Thoracic aorta (tissue), 2 donors: ENCODE measurements at regions not wholly inside any gene's neighbourhood (a gene's known extent, or its start where the extent isn't known, plus 50 kb on each side); places are given as distances from the start of the nearest gene placed in this dataset.

ENCODE experiments used
- ATAC-seq: fragments of 150-250 bp; one replicate; pipeline ENCODE4 v1.8.0; 2017; ENCODE audit warnings: low read depth; ENCODE audit not compliant: insufficient number of reproducible peaks, low FRiP score
- DNase-seq: peaks from one replicate; pipeline ENCODE4 v3.0.0-alpha.2; 2020; ENCODE audit warnings: low spot score
- H3K27ac ChIP-seq, 2 donors: fragments of 200-600 bp; sonication (generic); 1 replicate in 1 of 2; 2 replicates in 1 of 2; pipeline ENCODE4 v1.5.1; 2016; ENCODE audit warnings: mild to moderate bottlenecking in 2 of 2, moderate library complexity in 2 of 2
- H3K27me3 ChIP-seq: fragments of 200-600 bp; sonication (generic); replicated peaks from 2 replicates; pipeline ENCODE4 v1.6.0; 2016; ENCODE audit warnings: mild to moderate bottlenecking; ENCODE audit not compliant: insufficient read depth
- H3K36me3 ChIP-seq: fragments of 200-600 bp; sonication (generic); one replicate; pipeline ENCODE4 v1.5.1; 2016
- H3K4me1 ChIP-seq, 2 donors: fragments of 200-600 bp; sonication (generic); 1 replicate in 1 of 2; 2 replicates in 1 of 2; pipeline versions ENCODE4 v1.5.1 to v1.6.0; 2016; ENCODE audit warnings: low read depth in 2 of 2, mild to moderate bottlenecking in 1 of 2; ENCODE audit not compliant: control insufficient read depth in 1 of 2
- H3K4me3 ChIP-seq: fragments of 200-600 bp; sonication (generic); 2 replicates; pipeline ENCODE4 v1.5.1; 2016; ENCODE audit warnings: mild to moderate bottlenecking
- H3K9me3 ChIP-seq: fragments of 200-600 bp; sonication (generic); 2 replicates; pipeline ENCODE4 v1.5.1; 2016
- TF ChIP-seq, protein P1 (sequence below): fragments of 200-600 bp; sonication (generic); IDR thresholded peaks from one replicate; pipeline ENCODE4 v1.5.1; 2019; ENCODE audit warnings: antibody characterized with exemption

DNA sequence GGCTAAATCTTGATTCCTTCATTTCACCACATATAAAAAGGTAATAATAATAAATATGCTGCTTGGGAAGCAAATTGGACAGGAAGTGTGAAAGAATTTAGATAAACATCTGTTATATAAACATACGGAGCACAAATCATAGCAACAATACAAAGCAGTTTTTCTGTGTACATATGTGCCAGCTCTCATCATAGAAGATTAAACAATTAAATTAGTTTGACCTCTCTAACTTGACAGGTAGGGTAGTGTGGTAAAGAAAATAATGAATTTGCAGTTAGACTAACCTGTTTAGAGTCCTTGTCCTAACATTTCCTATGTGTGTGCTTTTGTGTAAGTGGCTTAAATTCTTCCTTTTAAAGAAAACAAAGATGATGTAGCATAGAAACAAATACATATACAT lies 995.7 kb upstream of the TENM4 start:
- Histone ChIP-seq H3K4me1 (no peaks in the 10 kb centered on the region), H3K27me3 (no peaks in the 10 kb centered on the region), H3K9me3 (no peaks in the 10 kb centered on the region), H3K27ac (no peak overlapping the region), H3K4me3 (no peak overlapping the region), H3K36me3 (no peaks in the 10 kb centered on the region)
- DNase-seq, result no peak
- TF ChIP-seq, protein P1, sequence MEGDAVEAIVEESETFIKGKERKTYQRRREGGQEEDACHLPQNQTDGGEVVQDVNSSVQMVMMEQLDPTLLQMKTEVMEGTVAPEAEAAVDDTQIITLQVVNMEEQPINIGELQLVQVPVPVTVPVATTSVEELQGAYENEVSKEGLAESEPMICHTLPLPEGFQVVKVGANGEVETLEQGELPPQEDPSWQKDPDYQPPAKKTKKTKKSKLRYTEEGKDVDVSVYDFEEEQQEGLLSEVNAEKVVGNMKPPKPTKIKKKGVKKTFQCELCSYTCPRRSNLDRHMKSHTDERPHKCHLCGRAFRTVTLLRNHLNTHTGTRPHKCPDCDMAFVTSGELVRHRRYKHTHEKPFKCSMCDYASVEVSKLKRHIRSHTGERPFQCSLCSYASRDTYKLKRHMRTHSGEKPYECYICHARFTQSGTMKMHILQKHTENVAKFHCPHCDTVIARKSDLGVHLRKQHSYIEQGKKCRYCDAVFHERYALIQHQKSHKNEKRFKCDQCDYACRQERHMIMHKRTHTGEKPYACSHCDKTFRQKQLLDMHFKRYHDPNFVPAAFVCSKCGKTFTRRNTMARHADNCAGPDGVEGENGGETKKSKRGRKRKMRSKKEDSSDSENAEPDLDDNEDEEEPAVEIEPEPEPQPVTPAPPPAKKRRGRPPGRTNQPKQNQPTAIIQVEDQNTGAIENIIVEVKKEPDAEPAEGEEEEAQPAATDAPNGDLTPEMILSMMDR, result no peak
- no peak for ATAC-seq

DNA sequence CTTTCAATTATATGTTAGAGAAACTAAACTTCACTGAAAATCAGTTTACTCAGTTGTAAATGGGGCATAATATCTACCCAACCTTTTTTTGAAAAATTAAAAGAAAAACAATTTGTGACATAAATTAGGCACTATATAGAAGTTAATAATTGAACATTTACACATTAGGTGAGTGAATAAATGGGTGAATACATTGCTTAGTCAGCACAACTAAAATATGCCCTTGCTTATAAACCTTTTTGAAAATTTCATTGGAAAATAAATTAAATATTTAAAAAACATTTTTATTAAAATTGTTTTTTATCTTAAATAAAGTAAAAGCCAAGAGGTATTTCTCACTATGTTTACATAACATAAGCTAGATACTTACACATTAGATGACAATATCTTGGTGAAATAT lies 994.5 kb upstream of the TENM4 start:
- Histone ChIP-seq H3K36me3 (no peaks in the 10 kb centered on the region), H3K27ac (no peak overlapping the region), H3K4me3 (no peak overlapping the region), H3K4me1 (no peaks in the 10 kb centered on the region), H3K27me3 (no peaks in the 10 kb centered on the region), H3K9me3 (no peaks in the 10 kb centered on the region)
- DNase-seq (no peak), ATAC-seq (no peak)
- TF ChIP-seq, protein P1, result no peak

DNA sequence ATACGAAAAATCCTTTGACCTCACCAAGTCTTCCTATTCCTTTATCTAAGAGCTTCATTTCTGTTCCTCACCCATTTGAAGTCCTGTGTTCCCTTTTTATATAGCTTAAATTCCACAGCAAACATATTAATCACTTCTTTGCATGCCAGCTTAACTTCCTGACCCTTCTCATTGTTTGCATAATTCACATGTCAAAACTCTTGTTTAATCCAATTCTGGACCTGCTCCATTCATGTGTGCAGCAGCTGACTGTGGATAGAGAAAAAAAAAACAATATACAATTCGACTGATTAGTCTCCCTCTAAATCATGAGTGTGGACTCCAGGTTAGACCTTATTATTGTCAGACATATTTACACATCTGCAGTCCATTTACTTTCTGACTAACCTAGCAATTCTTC lies 991.2 kb upstream of the TENM4 start:
- H3K36me3 ChIP-seq, result no peaks in the 10 kb centered on the region
- H3K27me3 ChIP-seq, result no peaks in the 10 kb centered on the region
- no peak for DNase-seq
- TF ChIP-seq, protein P1, result no peak
- H3K4me3 ChIP-seq, result no peak overlapping the region
- H3K27ac ChIP-seq, result no peak overlapping the region
- no peaks in the 10 kb centered on the region for H3K9me3 ChIP-seq
- no peak for ATAC-seq
- H3K4me1 ChIP-seq, result no peaks in the 10 kb centered on the region

DNA sequence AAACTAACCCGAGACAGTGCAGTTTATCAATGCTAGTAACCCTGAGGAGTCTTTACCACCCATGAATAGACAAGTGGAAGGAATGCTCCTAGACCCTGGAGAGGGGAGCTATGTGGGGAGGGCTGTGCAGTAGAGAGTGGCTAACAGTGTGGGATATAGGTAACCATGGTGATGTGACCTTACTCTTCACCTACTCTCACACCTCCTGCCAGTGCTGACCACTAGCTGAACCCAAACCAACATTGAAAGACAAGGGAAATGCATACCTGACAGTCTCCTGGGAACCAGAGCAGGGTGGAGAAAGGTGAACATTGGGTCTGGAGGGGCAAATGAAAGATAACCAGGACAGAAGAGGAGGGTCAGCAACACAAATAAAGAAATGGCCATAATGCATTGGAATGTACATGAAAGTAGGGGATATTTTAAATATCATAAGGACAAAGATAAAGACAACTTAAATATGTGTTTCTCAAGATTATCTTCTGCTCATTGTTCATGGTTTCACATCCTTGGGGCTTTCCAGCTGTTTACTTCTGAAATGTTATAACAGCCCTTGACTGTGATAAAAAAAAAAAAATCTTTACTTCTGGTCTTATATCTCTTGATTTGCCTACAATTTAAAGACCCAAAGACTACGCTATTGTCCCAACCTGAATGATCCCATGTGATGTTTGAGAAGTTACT lies 983.3 kb upstream of the TENM4 start:
- H3K4me3 ChIP-seq, result no peak overlapping the region
- H3K27me3 ChIP-seq, result no peaks in the 10 kb centered on the region
- TF ChIP-seq, protein P1, result no peak
- DNase-seq, result no peak
- no peaks in the 10 kb centered on the region for H3K9me3 ChIP-seq
- H3K27ac ChIP-seq, result no peak overlapping the region
- H3K4me1 ChIP-seq, result no peaks in the 10 kb centered on the region
- H3K36me3 ChIP-seq, result no peaks in the 10 kb centered on the region
- ATAC-seq, result no peak

DNA sequence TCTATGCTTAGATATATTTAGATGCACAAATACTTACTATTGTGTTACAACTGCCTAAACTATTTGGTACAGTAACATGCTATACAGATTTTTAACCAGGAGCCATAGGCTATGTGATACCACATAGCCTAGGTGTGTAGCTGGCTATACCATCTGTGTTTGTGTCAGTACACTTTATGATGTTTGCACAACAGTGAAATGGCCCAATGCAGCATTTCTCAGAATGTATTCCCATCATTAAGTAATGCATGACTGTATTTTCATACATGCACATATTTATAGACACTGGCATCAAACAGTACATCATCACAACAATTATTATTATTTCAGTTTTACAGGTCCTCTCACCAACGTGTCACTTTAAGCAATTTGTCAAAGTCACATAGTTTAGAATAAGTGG lies 979.5 kb upstream of the TENM4 start:
- Histone ChIP-seq H3K36me3 (no peaks in the 10 kb centered on the region), H3K4me1 (no peaks in the 10 kb centered on the region), H3K27ac (no peak overlapping the region), H3K27me3 (no peaks in the 10 kb centered on the region), H3K9me3 (no peaks in the 10 kb centered on the region), H3K4me3 (no peak overlapping the region)
- TF ChIP-seq, protein P1, result no peak
- DNase-seq, result no peak
- no peak for ATAC-seq
